HCT116 (cell line): ENCODE measurements at regions not wholly inside any gene's neighbourhood (a gene's known extent, or its start where the extent isn't known, plus 50 kb on each side); places are given as distances from the start of the nearest gene placed in this dataset.

Experiments used
- ATAC-seq: fragments of 200-7000 bp; cut with Tn5 transposase; 2 replicates; pipeline ENCODE4 v1.9.1; 2020; ENCODE audit warnings: mild to moderate bottlenecking, moderate library complexity
- BruUV-seq: library from RNA; stranded (reverse); fragments of 400-500 nt; replicated peaks from 2 replicates; lab custom pipeline; 2021; lab: Mats Ljungman, UMichigan
- CTCF ChIA-PET: fragments of 300-600 bp; sonication (Branson Sonifier 250); formaldehyde crosslinking; loops from one replicate; lab custom pipeline; 2021; ENCODE audit warnings: antibody characterized with exemption; lab: Charles Lee
- POLR2A ChIA-PET: fragments of 300-600, 350-600 bp; sonication (Branson Sonifier 250); formaldehyde crosslinking; loops from one replicate; lab custom pipeline; 2021; ENCODE audit warnings: antibody characterized with exemption; lab: Charles Lee
- RAD21 ChIA-PET, 2 experiments: fragments of 300-600 bp; sonication (Branson Sonifier 250); formaldehyde crosslinking; loops; one replicate each; lab custom pipeline; 2023; ENCODE audit warnings: low total read pairs in 2 of 2; ENCODE audit not compliant: uncharacterized antibody in 2 of 2, unreplicated experiment in 2 of 2, low non-redundant PET in 1 of 2; lab: Charles Lee
- DNase-seq: peaks from one replicate; pipeline ENCODE4 v3.0.0-alpha.2; 2010; ENCODE audit warnings: low read depth, low spot score
- H2AFZ ChIP-seq: fragments of 200-600 bp; shearing (Covaris generic), sonication (generic); 2 replicates; pipeline ENCODE4 v1.6.1; 2017; ENCODE audit warnings: low read depth, mixed run types, mixed read lengths, antibody characterized with exemption, low read length; ENCODE audit not compliant: poor library complexity, severe bottlenecking
- H3K27ac ChIP-seq: 2 replicates; pipeline ENCODE4 v1.5.1; 2012; ENCODE audit warnings: low read depth, low read length
- H3K27me3 ChIP-seq: fragments of 200-600 bp; sonication (generic); 2 replicates; pipeline ENCODE4 v1.6.1; 2016; ENCODE audit warnings: mixed run types, low read length, mixed read lengths; ENCODE audit not compliant: insufficient read depth
- H3K36me3 ChIP-seq, 2 experiments: fragments of 200-500 bp in 1 of 2; fragments of 200-600 bp in 1 of 2; sonication (Bioruptor generic) in 1 of 2; sonication (generic) in 1 of 2; 2 replicates each; pipeline versions ENCODE4 v1.5.1 to v1.6.1; 2014 to 2016; ENCODE audit warnings: low read length in 2 of 2, inconsistent platforms in 1 of 2, mixed read lengths in 1 of 2, mixed run types in 1 of 2; ENCODE audit not compliant: insufficient read depth in 2 of 2, control insufficient read depth in 1 of 2
- H3K4me1 ChIP-seq, 2 experiments: fragments of 200-600 bp in 1 of 2; sonication (generic) in 1 of 2; 2 replicates each; pipeline versions ENCODE4 v1.5.1 to v1.6.1; 2012 to 2017; ENCODE audit warnings: low read length in 2 of 2, inconsistent platforms in 1 of 2, mild to moderate bottlenecking in 1 of 2, mixed read lengths in 1 of 2, mixed run types in 1 of 2, moderate library complexity in 1 of 2; ENCODE audit not compliant: insufficient read depth in 2 of 2, control insufficient read depth in 1 of 2
- H3K4me2 ChIP-seq: fragments of 200-600 bp; sonication (generic); 2 replicates; pipeline ENCODE4 v1.6.1; 2017; ENCODE audit warnings: mixed run types, low read length, mixed read lengths
- H3K4me3 ChIP-seq, 2 experiments: fragments of 200-600 bp in 1 of 2; sonication (generic) in 1 of 2; replicated peaks in 1 of 2; 2 replicates each; pipeline ENCODE4 v1.5.1; 2011 to 2016; ENCODE audit warnings: low read length in 2 of 2, control low read depth in 1 of 2, low read depth in 1 of 2, mild to moderate bottlenecking in 1 of 2, mixed read lengths in 1 of 2, mixed run types in 1 of 2
- H3K79me2 ChIP-seq: fragments of 200-600 bp; sonication (generic); 2 replicates; pipeline ENCODE4 v1.6.1; 2017; ENCODE audit warnings: mild to moderate bottlenecking, mixed run types, low read length, moderate library complexity, mixed read lengths; ENCODE audit not compliant: insufficient read depth
- H3K9ac ChIP-seq: fragments of 200-600 bp; sonication (generic); 2 replicates; pipeline ENCODE4 v1.6.1; 2016; ENCODE audit warnings: low read length, mixed read lengths
- H3K9me2 ChIP-seq: fragments of 200-600 bp; sonication (generic), shearing (Covaris generic); 2 replicates; pipeline ENCODE4 v1.6.1; 2017; ENCODE audit warnings: mixed run types, mild to moderate bottlenecking, moderate library complexity; ENCODE audit not compliant: insufficient read depth
- H3K9me3 ChIP-seq, 2 experiments: fragments of 200-500 bp in 1 of 2; fragments of 200-600 bp in 1 of 2; sonication (Bioruptor generic) in 1 of 2; sonication (generic) in 1 of 2; 2 replicates each; pipeline ENCODE4 v1.6.1; 2014 to 2017; ENCODE audit warnings: low read length in 2 of 2, mixed read lengths in 2 of 2, inconsistent platforms in 1 of 2, low read depth in 1 of 2, mild to moderate bottlenecking in 1 of 2, mixed run types in 1 of 2, moderate library complexity in 1 of 2; ENCODE audit not compliant: control insufficient read depth in 1 of 2, insufficient read depth in 1 of 2
- H4K20me1 ChIP-seq: fragments of 200-600 bp; sonication (generic), shearing (Covaris generic); 2 replicates; pipeline ENCODE4 v1.6.1; 2017; ENCODE audit warnings: mixed run types, mild to moderate bottlenecking, moderate library complexity; ENCODE audit not compliant: insufficient read depth
- ATF3 ChIP-seq: IDR thresholded peaks from 2 replicates; pipeline ENCODE4 v1.6.1; 2012
- CEBPB ChIP-seq: IDR thresholded peaks from 2 replicates; pipeline ENCODE4 v1.6.1; 2012; ENCODE audit warnings: low read depth
- CTCF ChIP-seq, 3 experiments: fragments of 200-600 bp in 1 of 3; sonication (generic) in 1 of 3; IDR thresholded peaks in 2 of 3; conservative IDR thresholded peaks in 1 of 3; 2 replicates each; pipeline ENCODE4 v1.5.1; 2012 to 2017; ENCODE audit warnings: low read depth in 2 of 3, low read length in 2 of 3, antibody characterized with exemption in 1 of 3, borderline replicate concordance in 1 of 3, control low read depth in 1 of 3, mild to moderate bottlenecking in 1 of 3, mixed read lengths in 1 of 3, mixed run types in 1 of 3, moderate library complexity in 1 of 3; ENCODE audit not compliant: insufficient read depth in 1 of 3
- ELF1 ChIP-seq: IDR thresholded peaks from 2 replicates; pipeline ENCODE4 v1.6.1; 2012; ENCODE audit warnings: low read depth, borderline replicate concordance
- EZH2phosphoT487 ChIP-seq: fragments of 200-600 bp; IDR thresholded peaks from 2 replicates; pipeline ENCODE4 v1.6.1; 2018; ENCODE audit warnings: antibody characterized with exemption, borderline replicate concordance
- JUND ChIP-seq: IDR thresholded peaks from 2 replicates; pipeline ENCODE4 v1.6.1; 2012
- MAX ChIP-seq: IDR thresholded peaks from 2 replicates; pipeline ENCODE4 v1.6.1; 2012
- POLR2A ChIP-seq: IDR thresholded peaks from 2 replicates; pipeline ENCODE4 v1.7.0; 2011; ENCODE audit warnings: borderline replicate concordance; ENCODE audit not compliant: insufficient read depth, insufficient read length; ENCODE audit errors: extremely low read depth
- RAD21 ChIP-seq: IDR thresholded peaks from 2 replicates; pipeline ENCODE4 v1.6.1; 2012; ENCODE audit warnings: low read depth, mild to moderate bottlenecking
- SIN3A ChIP-seq: IDR thresholded peaks from 2 replicates; pipeline ENCODE4 v1.6.1; 2012; ENCODE audit warnings: low read depth
- SP1 ChIP-seq: IDR thresholded peaks from 2 replicates; pipeline ENCODE4 v1.6.1; 2012; ENCODE audit warnings: low read depth
- SRF ChIP-seq: IDR thresholded peaks from 2 replicates; pipeline ENCODE4 v1.6.1; 2012; ENCODE audit warnings: low read depth
- TCF7L2 ChIP-seq: IDR thresholded peaks from 2 replicates; pipeline ENCODE4 v1.7.0; 2011; ENCODE audit warnings: borderline replicate concordance, inconsistent platforms; ENCODE audit not compliant: insufficient read depth, insufficient read length; ENCODE audit errors: extremely low read depth
- YY1 ChIP-seq: IDR thresholded peaks from 2 replicates; pipeline ENCODE4 v1.6.1; 2011; ENCODE audit warnings: low read length, low read depth, moderate library complexity, mild to moderate bottlenecking; ENCODE audit not compliant: insufficient replicate concordance; ENCODE audit errors: extremely low read depth
- ZBTB33 ChIP-seq: IDR thresholded peaks from 2 replicates; pipeline ENCODE4 v1.6.1; 2011; ENCODE audit warnings: mild to moderate bottlenecking, low read length, moderate library complexity; ENCODE audit not compliant: insufficient replicate concordance; ENCODE audit errors: extremely low read depth
- ZFX ChIP-seq: fragments of 450-650 bp; IDR thresholded peaks from 2 replicates; pipeline ENCODE4 v1.6.1; 2017
- ZNF274 ChIP-seq: fragments of 200-500 bp; sonication (Bioruptor generic); IDR thresholded peaks from 2 replicates; pipeline ENCODE4 v1.6.1; 2014; ENCODE audit warnings: mild to moderate bottlenecking, low read depth, low read length, inconsistent platforms
- intact Hi-C: fragments of 100-400 bp; cut with micrococcal nuclease; formaldehyde crosslinking; loops from 2 replicates; pipeline ENCODE4 v1.10.0; 2022

GRCh38 chr18:61189376-61189775 lies 143.9 kb upstream of the CDH20 start:
- Histone ChIP-seq H3K27ac (no peak overlapping the region), H3K4me3 (no peak overlapping the region), H2AFZ (no peak overlapping the region), H3K9me2 (no peaks in the 10 kb centered on the region), H3K36me3 (no peaks in the 10 kb centered on the region), H4K20me1 (no peaks in the 10 kb centered on the region), H3K79me2 (no peaks in the 10 kb centered on the region), H3K4me2 (no peak overlapping the region), H3K4me1 (no peaks in the 10 kb centered on the region), H3K9me3 (no peaks in the 10 kb centered on the region), H3K27me3 (no peaks in the 10 kb centered on the region), H3K9ac (no peak overlapping the region)
- ChIA-PET POLR2A (no interaction called here), RAD21 (no interaction called here), CTCF (no interaction called here)
- no TSS peak for BruUV-seq
- ATAC-seq = no peak
- TF ChIP-seq RAD21 (no peak), TCF7L2 (no peak), ZFX (no peak), ELF1 (no peak), ZNF274 (no peak), JUND (no peak), ZBTB33 (no peak), CEBPB (no peak), MAX (no peak), POLR2A (no peak), SRF (no peak), EZH2phosphoT487 (no peak), ATF3 (no peak), SP1 (no peak), YY1 (no peak), CTCF (IDR thresholded peaks at IDR 0.05 in 2 of 3, conservative IDR thresholded peaks at IDR 0.05 in 1 of 3; ENCODE audit: borderline replicate concordance in 1 of 3, insufficient read depth in 1 of 3, low read depth in 2 of 3, low read length in 2 of 3) (no peak), SIN3A (no peak)
- intact Hi-C loops = no loop called here
- DNase-seq = no peak
